DMS114 treated with DMSO at 0.1 percent for 48 hours (cell line): ENCODE measurements at regions not wholly inside any gene's neighbourhood (a gene's known extent, or its start where the extent isn't known, plus 50 kb on each side); places are given as distances from the start of the nearest gene placed in this dataset.
"Not testable (repeated sequence)": the region's sequence is repeated elsewhere in the genome, so short reads cannot be mapped to it uniquely, and the experiment has no call there.

Source experiments
- DNase-seq: peaks from one replicate; lab custom pipeline; 2025; ENCODE audit not compliant: unreplicated experiment; lab: John Stamatoyannopoulos, UW

DNA sequence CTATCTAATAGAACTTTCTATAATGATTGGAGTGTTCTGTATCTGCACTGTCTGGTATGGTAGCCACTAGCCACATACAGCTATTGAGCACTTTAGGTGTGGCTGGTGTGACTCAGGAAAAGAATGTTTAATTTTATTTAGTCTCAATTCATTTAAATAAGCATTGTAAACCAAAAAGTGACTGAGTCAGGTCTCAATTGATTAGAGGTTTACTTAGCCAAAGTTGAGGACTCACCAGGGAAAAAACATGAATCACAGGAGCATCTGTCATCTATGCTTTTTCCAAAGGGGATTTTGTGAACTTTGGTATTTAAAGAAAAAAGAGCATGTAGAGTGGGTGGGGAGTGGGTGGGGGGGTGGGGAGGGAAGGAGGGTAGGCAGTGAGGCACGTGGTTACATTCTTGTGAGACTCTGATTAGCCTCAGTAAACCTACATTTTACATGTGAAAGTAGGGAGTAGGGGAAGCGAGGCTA, 473.1 kb downstream of the ATP23 start:
- no peak for DNase-seq

DNA sequence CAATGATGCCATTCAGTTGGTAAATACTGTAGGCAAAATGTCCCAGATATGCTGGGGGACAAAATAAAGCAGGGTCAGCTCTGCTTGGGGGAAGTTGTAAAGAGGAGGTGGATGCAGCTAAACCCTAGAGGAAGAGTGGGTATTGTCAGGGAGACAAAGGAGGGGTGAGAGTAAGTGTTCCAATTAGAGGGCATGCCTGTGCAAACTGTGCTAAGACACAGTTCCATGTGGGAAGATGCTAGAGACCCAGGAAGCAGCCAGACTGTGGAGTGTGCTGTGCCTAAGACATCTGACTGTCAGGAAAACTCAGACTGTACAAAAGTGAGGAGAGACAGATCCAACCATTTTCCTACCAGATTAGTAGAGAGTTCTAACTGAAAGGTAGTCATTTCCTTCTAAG, 474.3 kb downstream of the ATP23 start:
- DNase-seq = no peak

DNA sequence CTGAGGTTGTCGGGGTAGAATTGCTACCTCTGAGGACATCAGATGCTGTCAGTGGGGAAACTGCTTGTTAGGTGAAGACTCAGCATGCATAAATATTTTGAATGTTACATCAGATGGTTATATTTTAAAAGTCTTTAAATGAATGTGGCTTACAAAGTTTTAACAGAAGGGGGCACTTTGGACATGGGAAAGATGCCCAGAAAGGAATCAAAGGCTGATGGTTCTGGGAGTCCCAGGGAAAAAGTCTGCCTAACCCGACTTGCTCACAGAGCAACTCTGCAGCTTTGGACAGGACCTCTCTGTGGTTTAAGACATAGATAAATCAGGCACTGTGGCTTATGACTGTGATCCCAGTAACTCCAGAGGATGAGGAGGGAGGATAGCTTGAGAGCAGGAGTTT, 474.9 kb downstream of the ATP23 start:
- DNase-seq = no peak

DNA sequence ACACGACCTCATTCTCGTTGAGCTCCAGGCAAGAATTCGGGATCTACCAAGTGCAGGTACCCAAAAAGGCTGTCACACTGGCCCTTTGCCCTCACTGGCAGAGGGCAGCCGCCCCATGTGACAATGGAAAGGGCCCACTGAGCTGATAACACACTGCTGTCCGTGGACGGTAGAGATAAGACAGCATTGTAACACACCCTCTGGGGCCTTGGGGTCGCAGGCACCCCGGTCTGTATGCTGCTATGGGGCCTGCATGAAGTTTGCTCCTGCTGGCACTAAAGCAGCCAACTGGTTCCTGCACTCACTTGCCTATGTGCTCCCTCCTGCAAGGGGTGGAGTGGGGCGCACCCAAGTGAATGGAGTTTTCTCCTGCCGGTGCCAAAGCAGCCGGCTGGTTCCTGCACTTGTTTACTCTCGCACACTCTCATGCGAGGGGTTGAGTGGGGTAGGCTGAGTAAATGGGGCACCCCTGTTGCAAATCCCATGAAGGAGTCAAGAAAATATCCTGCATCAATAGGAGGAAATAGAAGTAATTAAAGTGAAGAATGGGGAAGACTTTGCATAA, 477.9 kb downstream of the ATP23 start:
- no peak for DNase-seq

GRCh38 chr12:58419905-58420304, 478.5 kb downstream of the ATP23 start:
- no peak for DNase-seq

GRCh38 chr12:58420503-58420902, 479.1 kb downstream of the ATP23 start:
- DNase-seq = no peak

- no peak for DNase-seq
Measured at GRCh38 chr12:58421990-58422389, 480.6 kb downstream of the ATP23 start.

- no peak for DNase-seq
Measured at GRCh38 chr12:58424735-58425392, 483.5 kb downstream of the ATP23 start.

DNA sequence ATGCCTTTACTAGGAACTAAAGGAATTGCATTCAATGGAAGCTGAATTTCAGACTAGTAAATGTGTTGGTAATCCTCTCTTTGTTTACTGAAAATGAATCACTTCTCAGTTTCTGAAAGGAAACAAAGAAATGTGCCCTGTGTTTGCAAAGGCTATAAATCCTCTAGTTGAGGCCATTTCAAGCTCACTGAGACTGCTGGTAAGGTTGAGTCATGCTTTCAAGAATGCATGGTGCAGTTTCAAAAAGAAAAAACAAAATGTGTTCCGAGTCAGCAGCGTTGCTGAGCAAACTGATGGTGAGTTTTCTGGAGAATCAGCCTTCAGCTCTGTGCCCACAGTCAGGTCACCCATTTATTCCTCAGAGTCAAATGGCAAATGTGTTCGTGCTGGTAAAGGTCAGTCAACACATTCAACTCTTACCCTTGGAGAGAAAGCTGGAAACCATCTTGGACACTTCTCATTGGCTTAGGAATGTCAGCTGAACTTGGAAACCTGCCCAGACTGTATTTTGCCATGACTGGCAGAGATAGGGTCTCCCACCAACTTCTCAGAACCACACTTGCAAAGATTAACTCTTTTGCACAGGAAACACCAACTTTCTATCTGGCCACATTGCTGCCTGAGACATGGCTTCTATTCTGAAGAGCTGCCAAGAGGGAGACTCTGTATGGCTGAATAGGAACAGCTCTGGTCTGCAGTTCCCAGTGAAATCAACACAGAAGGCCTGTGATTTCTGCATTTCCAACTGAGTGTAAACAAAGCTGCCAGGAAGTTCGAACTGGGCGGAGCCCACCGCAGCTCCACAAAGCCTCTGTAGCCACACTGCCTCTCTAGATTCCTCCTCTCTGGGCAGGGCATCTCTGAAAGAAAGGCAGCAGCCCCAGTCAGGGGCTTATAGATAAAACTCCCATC, 484.4 kb downstream of the ATP23 start:
- no peak for DNase-seq

DNA sequence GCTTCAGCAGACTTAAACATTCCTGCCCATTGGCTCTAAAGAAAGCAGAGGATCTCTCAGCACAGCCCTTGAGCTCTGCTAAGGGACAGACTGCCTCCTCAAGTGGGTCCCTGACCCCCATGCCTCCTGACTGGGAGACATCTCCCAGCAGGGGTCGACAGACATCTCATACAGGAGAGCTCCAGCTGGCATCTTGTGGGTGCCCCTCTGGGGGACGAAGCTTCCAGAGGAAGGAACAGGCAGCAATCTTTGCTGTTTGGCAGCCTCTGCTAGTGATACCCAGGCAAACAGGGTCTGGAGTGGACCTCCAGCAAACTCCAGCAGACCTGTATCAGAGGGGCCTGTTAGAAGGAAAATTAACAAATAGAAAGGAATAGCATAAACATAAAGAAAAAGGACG, 485.1 kb downstream of the ATP23 start:
- not testable (repeated sequence) for DNase-seq

- DNase-seq = no peak
Measured at GRCh38 chr12:58433959-58434358, 486.3 kb downstream of the LRIG3 start.

DNA sequence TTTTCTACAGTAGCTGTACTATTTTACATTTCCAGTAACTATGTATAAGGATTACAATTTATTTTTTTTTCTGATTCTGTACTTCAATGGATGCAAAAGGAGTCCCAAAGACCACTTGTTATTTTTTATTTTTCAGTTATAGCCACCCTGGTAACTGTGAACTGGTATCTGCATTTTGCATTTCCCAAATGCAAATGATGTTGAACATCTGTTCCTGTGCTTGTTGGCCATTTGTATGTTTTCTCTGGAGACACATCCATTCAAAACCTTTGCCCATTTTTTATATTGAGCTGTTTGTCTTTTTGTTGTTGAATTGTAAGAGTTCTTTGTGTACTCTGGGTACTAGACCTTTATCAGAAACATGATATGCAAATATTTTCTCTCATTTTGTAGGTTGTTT, 485.6 kb downstream of the LRIG3 start:
- no peak for DNase-seq

- DNase-seq = no peak
Measured at GRCh38 chr12:58435647-58436046, 484.7 kb downstream of the LRIG3 start.

- DNase-seq = no peak
Measured at GRCh38 chr12:58441483-58441882, 478.8 kb downstream of the LRIG3 start.

DNA sequence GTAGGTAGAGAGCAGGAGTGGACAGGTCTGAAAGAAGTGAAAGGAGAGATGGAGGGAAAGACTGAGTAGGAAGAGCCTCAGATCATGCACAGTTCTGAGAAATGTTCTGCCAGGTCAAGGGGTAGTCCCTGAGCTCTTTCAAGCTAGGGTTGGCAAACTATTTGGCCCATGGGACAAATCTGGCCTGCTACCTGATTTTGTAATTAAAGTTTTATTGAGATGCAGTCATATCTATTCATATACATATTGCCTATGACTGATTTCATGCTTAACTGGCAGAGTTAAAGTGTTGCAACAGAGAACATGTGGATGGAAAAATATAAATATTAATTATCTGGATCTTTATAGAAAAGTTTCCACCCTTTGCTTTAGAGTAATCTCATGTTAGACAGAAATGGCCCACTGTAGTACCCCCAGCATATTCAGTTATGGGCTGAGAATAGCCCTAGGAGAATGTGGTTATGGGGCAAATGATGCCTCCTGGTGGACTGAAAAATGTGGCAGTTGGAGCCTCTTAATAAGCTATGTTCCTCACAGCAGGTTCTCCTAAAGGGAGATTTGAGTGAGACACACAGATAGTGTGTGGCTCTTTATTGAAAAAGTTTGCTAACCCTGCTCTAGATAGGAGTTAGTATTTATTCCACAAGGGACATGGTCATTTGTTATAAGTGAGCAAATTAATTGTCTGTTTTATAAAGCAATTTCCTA, 476.9 kb downstream of the LRIG3 start:
- no peak for DNase-seq

GRCh38 chr12:58443981-58444371, 476.3 kb downstream of the LRIG3 start:
- DNase-seq = no peak

- DNase-seq = no peak
Measured at GRCh38 chr12:58450868-58451482, 469.3 kb downstream of the LRIG3 start.

GRCh38 chr12:58452546-58452945, 467.8 kb downstream of the LRIG3 start:
- DNase-seq = no peak

DNA sequence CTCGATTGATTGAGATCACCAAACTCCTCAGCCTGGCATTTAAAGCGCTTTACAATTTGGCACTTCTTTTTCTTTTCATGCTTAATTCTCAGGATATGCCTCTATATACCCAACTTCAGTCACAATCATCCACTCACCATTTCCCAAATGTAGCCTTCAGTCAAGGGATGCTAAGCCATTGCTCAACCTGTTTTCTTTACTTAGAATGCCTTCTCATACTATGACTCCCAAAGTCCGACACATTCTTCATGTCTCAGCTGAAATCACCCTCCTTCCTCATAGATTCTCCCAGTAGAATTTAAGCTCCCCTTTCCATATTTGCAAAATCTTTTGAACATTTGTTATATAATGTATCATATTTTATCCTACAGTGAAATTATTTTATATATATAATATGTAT, 467.0 kb downstream of the LRIG3 start:
- no peak for DNase-seq

DNA sequence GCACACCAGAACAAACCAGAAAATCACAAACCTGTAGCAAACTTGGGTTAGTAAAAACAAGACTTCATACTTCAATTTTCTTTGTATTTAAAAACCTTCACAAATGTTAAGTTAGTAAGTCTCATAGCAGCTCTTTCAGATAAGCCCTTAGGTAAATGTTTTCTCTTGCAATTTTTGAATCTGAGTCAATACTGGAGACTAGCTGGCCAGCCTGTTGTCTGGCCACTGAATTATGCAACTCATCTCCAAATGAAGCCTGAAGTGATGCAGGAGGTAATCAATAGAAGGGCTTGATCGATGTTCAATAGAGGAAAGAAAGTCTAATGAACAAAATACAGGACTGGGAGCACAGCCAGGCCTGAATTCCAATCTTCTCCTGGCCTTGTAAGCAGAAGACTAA, 465.2 kb downstream of the LRIG3 start:
- no peak for DNase-seq

- no peak for DNase-seq
Measured at GRCh38 chr12:58458102-58458501, 462.2 kb downstream of the LRIG3 start.
